Right lobe of liver (tissue), 4 donors: ENCODE measurements at regions not wholly inside any gene's neighbourhood (a gene's known extent, or its start where the extent isn't known, plus 50 kb on each side); places are given as distances from the start of the nearest gene placed in this dataset.

Source experiments
- CTCF ChIP-seq, 4 donors: fragments of 200-600 bp in 3 of 4; fragments of 450-650 bp in 1 of 4; IDR thresholded peaks; one replicate each; pipeline versions ENCODE4 v1.5.1 to v1.8.0; 2016 to 2022; ENCODE audit warnings: antibody characterized with exemption in 4 of 4, mild to moderate bottlenecking in 2 of 4
- POLR2A ChIP-seq: fragments of 450-650 bp; IDR thresholded peaks from one replicate; pipeline ENCODE4 v1.6.1; 2017; ENCODE audit warnings: antibody characterized with exemption, mild to moderate bottlenecking
- donor health status: DM: no; HTN: no; CAD: no.
- donor health status: DM: no; HTN: no; CAD: no.
- donor health status: DM: no; HTN: yes; CAD: no.

GRCh38 chr18:10017043-10017442 lies 103.2 kb downstream of the VAPA start:
- TF ChIP-seq CTCF (IDR thresholded peaks at IDR 0.05): no peak
- TF ChIP-seq POLR2A: no peak
